ENCODE measurements at regions not wholly inside any gene's neighbourhood (a gene's known extent, or its start where the extent isn't known, plus 50 kb on each side); places are given as distances from the start of the nearest gene placed in this dataset.
"Not testable (repeated sequence)": the region's sequence is repeated elsewhere in the genome, so short reads cannot be mapped to it uniquely, and the experiment has no call there.

DNA sequence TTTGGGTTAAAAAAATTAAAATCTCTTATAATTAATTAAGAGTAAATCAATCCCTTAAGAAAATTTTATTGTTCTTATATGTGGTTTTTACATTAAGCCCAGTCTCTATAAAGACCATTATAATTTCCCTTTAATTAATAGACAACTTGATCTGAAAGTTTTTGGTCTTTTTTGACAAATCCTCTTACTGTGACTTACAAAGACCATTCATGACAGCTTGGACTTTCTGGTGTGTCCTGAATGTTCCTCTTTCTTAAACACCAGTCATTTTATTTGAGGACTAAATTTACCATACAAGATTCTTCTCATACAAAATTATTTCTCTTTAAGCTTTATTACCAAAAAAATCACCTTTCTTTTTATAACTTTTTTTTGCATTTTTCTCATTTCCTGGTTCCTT, 368.3 kb downstream of the ADGRD1 start:
- no peak for DNase-seq

DNA sequence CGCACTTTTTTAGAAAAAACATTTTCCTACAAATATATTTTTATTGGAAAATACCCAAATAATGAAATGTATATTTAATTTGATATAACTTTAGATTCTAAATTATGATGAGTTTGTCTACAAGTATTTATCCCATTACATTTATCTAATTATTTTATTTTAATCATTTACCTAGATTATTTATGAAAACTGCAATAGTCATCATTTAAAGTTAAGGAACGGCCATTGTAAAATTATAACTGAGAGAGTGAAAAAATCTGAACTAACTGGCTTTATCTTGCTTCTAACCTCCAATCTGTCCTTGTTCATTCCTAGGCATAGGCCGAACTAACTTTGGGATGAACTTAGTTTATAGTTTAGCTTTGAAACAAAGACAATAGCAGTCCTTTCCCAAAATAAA, 368.8 kb downstream of the ADGRD1 start:
- not testable (repeated sequence) for DNase-seq

DNA sequence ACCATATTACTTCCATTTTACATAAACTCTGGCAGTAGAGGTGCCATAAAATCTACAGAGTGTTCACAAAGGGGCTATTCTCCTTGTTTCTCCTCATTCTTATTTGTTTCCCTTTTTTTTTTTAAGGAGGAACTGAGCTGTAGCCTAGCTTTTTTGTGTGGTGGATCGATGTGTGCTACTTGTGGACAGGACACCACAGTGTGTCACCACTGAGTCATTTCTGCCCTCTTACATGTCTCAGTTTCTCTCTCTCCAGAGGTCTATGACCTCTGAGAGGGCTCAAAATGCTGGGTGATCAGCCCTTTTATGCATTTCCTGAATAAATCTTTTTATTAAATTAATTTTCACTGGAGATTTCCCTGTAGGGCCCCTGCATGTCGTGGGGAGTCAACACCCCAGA, 370.2 kb downstream of the ADGRD1 start:
- DNase-seq = no peak

DNA sequence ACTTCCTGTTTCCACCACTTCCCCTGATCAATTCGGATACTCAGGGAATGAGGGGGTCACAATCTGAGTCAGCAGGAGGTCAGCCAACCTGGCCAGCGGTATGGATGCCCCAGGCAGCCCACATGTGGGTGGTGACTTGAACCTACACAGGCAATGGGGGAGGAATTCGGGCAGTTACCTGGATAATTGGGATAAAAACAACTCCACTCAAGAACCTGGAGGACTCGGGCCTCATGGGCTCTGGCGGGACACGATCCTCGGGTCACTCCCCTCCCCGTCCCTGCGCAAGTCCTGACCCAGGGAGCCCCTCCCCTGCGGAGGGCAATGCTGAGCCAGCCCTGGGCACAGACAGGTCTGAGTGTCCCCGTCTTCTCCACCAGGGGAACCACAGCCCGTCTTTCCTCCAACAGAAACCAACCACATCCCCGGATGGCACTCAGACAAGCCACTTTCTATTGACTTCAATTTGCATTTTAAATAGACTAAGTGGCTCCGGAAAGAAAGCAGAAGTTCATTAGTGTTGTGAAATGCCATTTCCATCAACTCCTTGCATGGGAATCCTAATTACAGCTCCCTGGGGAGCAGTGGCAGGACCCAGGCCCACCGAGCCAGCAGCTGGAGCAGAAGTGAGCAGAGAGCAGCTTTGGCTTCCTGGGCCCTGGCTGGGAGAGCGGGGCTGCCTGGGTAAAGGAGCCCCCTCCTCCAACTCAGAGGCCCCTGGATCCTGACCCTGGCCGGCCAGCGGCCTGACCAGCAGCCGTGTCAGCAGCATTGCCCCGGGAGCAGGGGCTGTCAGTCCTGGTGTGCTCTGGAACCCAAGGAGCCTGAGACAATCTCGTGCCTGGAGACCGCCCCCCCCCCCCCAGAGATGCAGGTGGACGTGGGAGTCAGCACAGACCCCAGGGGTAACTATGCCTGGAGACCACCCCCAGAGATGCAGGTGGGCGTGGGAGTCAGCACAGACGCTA, 374.1 kb downstream of the ADGRD1 start:
- no peak for DNase-seq

DNA sequence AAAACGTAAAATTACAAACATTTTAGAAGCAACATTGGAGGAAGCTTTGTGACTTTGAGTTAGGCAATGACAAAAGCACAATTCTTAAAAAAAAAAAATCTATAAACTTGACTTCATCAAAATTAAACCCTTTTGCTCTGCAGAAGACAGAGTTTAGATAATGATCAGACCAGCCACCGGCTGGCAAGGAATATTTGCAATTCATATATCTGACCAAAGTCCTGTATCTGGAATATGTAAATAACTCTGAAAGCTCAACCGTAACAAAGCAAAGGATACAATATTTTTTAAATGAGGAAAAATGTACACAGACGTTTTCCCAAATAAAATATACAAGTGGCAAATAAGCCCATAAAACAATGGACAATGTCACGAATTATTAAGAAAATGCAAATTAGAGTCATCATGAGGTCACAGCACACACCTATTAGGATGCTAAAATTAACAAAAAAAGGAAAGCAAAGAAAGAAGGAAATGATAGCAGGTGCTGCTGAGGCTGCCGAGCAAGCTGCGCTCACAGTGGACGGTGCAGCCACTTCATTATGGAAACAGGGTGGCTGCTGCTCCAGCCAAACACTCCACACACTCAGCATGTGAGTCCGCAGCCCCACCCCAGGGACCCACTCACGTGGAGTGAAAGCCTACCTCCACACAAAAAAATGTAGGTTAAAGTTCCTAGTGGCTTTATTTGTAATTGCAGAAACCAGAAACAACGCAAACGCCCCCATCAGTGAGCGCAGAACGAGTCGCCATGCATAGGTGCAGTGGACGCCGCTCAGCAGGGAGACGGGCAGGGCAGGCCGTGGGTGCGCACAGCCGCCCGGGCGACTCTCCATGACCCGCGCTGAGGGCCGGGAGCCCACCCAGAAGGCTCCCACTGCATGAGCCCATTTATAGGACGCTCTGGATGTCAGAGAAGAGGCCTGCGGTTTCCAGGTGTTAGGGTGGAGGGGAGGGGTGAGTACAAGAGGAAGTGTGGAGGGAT, 375.4 kb downstream of the ADGRD1 start:
- not testable (repeated sequence) for DNase-seq

DNA sequence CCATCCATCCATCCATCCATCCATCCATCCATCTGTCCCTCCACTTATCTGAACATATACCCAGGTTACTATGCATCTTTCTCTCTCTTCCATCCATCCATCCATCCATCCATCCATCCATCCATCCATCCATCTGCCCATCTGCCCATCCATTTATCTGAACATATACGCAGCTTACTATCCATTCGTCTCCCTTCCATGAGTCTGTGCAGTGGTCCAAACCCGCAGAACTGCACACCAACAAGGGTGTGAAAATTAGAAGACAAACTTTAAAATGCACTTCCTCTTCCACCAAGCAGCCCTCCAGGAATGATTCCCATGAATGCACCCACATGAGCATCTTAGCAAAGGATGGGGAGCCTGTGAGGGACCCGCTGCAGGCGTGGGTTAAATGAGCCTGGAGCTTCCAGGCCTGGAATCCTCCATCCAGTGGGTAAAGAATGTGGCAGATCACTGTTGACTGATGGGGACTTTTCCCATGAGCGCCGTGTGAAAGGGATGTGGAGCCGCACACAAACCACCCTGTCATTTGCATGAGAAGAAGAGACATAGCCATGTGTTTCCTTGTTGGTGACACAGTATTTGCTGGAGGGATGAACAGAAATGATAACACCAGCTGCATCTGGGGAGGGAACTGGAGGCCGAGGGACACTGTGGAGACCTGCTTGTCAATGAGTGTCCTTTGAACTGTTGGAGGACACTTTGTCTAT, 376.6 kb downstream of the ADGRD1 start:
- no peak for DNase-seq

DNA sequence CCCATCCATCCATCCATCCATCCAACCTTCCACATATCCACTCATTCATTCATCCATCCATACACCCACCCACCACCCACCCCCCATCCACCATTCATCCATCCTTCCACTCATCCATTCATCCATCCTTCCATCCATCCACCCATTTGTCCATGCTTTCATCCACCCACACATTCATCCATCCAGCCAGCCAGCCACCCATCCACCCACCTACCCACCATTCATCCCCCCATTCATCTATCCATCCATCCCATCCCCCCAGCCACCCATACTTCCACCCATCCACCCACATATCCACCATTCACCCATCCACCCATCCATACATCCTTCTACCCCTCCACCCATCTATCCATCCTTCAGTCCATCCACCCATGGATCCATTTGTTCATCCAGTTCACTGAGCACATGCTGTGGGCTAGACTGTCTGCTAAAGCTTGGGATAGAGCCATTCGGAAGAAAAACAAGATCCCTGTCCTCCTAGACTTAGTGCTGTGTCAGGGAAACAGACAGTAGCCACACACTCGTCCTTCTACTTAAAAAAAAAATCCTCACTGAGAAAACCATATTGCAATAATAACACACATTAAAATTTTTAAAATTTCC, 377.5 kb downstream of the ADGRD1 start:
- no peak for DNase-seq

DNA sequence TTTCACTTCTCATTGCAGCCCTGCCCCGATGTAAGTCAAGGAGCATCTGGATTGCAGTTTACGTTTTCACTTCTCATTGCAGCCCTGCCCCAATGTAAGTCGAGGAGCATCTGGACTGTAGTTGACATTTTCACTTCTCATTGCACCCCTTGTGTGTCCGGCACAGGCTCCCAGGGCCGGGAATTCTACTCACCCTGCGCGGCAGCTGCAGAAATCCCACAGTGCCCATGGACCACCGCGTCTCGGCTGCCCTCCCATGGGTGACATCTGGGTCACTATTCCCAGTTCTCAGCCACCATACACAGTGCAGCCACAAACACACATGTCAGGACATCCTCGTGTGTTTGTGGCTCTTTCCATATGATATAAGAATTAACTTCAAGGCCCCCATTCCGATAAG, 378.5 kb downstream of the ADGRD1 start:
- no peak for DNase-seq

DNA sequence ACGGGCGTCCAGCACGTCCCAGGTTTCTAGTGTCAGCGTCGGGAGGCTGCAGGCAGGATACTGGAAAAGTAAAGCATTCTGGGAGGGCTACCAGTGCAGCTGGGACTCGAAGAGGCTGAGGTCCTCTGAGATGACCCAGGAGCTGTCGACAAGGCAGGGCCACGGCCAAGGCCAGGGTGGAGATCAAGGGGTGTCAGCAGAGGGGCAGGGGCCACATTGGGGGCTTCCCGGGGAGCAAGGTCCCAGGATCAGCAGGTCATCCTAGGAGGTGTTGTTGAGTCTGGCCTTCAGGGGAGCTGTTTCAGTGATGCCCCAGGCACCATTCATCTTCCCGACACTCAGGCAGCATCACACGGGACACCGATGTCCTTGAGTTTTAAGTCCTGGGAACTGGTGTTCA, 377.8 kb upstream of the SFSWAP start:
- DNase-seq = no peak

DNA sequence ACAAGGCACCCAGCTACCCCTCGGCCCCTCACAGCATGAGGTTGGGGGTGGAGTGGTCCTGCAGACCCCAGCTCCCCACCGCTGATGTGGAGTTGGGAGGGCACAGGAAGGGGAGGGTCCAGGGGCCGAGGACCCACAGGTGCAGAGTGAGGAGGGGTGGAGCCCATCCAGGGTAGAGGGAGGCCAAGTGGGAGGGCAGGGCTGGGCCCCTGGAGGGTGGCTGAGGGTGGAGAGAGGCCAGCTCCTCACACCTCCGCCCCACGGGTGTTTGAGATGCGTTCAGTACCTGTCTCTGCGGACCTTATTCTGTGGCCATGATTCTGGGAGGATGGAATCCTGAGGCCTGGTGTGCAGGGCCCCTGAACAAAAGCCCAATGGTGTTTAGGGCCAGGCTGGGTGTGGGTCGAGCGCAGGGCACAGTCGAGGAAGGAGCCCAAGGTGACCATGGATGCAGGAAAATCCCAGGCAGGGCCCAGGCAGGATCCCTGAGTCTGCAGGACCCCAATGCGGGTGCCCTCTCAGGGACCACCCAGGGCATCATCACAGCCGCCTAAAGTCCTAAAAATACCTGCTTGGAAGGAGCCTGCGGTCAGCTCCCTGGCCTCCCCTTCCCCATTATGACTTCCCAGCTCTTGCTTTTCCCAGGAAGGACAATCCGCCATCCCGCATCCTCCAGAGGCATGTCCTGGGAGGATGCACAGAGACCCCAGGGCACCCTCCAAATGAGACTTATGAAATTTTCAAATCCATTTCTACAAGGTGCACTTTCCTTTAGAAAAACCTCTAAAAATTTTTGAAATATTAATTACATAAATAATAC, 377.1 kb upstream of the SFSWAP start:
- no peak for DNase-seq

DNA sequence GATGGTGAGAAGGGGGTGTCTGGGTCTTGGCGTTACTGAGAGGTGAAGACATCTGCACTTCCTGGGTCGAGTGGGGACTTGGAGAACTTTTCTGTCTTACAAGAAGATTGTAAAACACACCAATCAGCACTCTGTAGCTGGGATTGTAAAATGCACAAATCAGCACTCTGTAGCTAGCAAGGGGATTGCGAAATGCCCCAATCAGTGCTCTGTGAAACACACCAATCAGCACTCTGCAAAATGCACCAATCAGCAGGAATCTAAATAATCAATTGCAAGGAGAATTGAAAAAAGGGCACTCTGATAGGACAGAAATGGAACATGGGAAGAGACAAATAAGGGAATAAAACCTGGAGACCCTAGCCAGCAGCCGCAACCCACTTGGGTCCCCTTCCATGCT, 376.1 kb upstream of the SFSWAP start:
- DNase-seq = no peak

DNA sequence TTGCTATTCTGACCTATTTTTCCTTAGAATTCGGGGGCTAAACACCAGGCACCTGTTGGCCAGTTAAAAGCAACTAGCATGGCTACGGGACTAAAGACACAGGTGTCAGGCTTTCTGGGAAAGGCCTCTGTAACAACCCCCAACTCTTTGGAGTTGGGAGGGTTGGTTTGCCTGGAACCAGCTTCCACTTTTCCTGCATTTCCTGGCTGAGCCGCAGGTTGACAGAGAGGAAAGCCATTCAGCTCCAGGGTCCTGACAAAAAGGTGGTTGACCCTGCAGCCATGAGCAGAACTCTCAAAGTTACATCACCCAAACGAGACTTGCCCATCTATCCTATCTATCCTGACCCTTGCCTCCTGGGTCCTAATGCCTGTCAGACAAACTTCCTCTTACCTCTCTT, 375.4 kb upstream of the SFSWAP start:
- no peak for DNase-seq

DNA sequence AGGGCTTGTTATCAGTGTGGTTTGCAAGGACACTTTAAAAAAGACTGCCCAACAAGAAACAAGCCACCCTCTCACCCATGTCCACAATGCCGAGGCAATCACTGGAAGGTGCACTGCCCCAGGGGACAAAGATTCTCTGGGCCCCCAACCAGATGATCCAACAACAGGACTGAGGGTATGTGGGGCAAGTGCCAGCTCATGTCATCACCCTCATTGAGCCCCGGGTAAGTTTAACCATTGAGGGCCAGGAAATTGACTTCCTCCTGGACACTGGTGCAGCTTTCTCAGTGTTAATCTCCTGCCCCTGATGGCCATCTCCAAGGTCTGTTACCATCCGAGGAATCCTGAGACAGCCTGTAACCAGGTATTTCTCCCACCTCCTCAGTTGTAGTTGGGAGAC, 373.0 kb upstream of the SFSWAP start:
- not testable (repeated sequence) for DNase-seq

DNA sequence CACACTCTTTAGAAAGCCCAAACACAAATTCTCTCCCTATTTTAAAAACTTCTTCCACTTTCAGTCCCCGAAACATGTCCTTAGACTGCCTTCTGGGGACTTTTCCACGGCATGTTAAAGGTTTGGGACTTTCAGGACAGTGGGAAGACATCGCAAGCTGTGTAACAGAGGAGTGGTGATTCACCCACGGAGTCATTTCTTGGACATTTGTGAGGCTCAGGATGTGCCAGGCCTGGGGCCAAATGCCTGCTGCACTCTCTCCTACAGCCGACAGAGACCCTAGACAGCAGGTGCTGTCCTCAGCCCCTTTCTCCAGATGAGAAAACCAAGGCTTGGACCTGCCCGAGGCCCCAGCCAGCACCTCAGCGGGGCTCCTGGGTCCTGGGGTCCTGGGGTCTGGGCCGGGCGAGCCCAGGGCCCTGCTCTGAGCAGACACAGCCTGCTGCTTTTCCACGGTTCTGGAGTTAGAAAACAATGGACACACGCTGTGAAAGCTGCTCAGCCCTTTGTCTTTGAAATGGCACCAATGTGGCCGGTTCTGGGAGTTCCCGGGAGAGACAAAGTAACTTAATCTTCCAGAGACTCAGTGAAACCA, 370.2 kb upstream of the SFSWAP start:
- no peak for DNase-seq

DNA sequence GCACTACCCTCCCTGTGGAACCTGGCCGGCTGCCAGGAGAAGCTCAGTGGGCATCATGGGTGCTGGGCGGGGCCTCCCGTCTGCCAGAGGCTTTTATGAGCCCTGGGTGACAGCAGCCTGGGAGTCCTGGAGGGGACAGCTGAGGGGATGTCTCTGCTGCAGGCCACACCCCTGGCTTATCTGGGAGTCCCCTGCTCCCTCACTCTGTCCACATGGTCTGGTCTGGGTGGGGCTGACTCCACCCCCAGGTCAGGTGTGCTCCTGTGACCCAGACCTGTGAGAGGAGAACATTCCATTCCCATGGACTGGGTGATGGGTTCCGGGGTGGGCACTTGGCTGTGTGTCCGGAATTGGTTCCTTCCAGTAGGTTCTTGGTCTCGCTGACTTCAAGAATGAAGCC, 369.3 kb upstream of the SFSWAP start:
- not testable (repeated sequence) for DNase-seq

DNA sequence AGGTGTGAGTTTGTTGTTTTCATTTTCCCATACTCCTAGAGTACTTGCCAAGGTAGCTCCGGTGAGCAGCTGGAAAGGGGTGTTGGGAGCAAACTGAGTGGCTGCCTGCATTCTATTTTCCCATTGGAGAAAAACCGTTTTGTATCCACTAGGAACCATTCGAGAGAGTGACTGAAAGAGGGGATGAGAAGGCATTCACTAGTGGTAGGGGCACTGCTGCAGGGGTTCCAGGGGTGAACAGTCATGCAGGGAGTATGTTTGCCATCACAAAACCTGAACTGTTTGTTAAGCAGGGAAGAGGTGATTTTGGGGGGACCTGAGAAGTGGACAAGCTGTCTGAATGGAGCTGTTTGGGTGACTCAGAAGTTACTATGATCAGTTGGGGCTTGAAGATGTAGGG, 367.5 kb upstream of the SFSWAP start:
- DNase-seq = not testable (repeated sequence)

DNA sequence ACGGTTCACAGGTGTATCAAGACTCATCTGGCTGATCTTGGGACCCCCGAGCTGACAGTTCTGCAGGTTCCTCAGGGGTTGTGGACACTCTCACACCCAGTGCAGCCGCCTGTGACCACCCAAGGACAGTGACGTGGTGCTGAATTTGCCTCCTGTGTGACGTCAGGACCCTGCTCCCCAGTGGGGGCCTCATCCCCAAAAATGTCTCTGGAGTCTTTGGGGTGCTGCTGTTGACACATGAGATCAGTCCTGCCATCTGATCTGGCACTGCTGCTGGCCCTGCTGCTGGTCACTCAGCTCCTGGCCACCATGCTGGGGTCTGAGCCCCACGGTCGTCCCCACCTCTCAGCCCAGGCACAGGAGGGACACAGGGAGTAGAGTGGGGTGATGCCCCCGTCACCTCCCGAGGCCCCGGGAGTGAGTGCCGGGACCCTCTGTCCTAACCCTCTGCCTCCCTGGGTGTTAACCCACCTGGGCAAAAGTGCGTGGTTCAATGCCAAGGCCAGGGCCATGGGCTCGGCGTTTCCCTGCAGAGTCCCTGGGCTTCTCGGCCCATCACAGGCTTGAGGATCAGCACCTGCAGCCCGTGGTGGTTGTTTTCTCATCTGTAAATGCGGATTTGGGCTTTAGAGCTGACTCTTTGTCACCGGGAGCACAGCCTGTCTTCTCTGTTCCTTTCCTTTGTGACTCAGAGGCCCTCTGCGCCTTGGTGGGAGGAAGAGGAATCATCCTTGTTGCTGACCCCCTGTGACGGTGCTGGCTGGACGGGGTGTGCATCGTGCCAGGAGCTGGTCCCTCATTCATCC, 366.0 kb upstream of the SFSWAP start:
- DNase-seq = not testable (repeated sequence)

DNA sequence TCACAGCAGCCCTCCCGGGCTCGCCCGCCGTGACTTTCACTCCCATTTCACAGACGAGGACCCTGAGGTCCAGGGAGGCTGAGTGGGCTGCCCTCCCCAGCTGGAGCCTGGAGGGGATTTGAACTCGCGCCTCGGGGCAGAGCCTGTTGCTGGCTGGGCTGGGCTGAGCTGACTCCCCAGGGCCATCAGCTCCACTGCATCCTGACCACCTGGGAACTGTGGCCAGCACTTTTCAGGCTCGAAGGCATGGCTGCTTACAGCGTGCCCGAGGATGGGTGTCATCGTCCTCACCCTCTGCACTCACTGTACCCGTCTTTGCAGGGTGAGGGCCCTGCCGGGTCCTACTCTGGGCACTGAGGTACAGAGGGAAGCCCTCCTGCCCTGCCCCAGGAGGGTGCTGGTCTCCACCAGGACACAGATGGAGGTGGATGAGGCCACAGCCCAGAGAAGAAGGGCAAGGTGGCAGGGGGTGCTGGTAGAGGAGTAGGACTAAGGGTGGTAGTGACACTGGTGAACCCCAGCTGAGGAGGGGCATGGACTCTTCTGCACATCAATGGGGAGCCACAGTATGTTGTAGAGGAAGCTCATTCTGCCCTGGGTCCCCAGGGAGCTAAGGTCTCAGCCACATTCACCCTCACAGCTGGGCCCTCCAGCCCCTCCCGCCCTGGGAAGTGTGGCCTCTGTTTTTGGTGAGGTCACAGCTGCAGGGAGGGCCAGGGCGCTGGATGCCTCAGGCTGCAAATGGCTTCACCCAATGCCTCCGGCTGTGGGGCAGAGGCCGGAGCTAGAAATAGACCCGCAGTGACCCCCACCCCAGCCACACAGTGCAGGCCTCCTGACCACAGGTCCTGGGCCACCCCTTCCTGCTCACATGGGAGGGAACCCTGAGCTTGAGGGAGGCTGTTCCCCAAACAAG, 365.1 kb upstream of the SFSWAP start:
- DNase-seq = no peak
